TTC549 (cell line): ENCODE measurements at regions not wholly inside any gene's neighbourhood (a gene's known extent, or its start where the extent isn't known, plus 50 kb on each side); places are given as distances from the start of the nearest gene placed in this dataset.

Experiments
- FAIRE-seq: peaks from 2 replicates; lab custom pipeline; 2012; peaks lifted over from hg19 to GRCh38; lab: Jason Lieb, UNC

DNA sequence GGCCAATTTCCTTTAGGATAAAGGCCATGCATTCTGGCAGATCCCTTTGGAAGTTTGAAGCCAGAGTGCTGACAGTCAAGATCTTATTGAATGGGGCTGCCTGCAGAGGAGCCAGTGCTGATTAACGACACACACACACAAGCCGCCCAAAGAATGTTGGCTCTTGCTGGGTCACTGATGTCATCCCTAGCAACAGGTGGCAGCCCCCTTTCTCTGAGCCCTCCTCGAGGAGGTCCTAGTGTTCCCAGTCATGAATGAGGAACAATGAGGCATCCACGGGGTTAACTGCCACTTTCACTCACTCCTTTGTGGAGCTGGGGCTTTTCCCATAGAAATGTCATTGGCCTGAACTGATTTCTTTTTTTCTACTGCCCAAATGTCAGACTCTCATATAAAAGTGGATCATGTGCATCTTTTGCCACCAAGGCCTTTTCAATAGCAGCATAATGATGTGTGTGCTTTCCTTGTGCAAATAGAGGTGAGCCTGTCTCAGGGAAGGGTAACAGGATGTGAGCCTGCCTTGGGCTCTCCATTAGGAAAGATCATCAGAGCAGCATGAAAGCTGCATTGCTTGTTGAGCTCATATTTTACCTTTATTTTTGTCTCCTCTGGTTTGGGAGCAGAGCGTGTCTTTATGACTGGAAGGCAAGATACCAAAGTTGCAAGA lies 301.8 kb upstream of the MTNR1B start:
- no peak for FAIRE-seq

DNA sequence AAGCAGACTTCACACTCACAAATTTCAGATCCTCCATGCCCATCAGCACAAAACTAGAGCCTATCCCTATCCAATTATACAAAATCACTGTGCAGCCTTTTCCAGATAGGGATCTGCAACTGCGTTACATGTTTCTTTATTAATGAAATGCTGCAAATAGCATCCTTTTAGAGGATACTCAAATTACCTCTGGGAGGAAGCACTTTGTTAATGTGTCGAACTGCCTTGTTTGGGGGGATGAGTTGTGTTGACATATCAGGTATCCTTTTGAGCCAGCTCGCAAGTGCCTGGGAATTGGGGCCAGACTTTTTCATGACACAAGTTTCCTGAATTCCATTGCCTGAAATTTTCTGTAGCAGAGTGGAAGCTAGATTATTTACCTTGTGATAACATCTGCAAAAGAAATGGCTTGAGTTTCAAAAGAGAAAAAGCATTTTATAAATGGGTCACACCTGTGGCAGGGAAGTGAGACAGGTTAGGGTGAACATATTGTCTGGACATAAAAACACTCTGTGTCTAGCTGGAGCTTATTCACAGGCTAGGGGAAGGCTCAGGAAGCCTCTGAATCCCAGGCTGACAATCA lies 299.1 kb upstream of the MTNR1B start:
- no peak for FAIRE-seq

DNA sequence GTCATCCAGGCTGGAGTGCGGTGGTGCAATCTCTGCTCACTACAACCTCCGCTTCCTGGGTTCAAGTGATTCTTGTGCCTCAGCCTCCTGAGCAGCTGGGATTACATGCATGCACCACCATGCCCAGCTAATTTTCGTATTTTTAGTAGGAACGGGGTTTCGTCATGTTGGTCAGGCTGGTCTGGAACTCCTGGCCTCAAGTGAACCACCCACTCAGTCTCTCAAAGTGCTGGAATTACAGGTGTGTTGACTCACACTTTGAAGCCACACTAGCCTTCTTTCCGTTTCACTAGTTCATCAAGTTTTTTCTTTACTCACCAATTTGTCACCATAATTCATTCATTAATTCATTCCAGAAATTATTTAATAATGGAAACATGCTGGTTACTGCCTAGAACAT lies 298.4 kb upstream of the MTNR1B start:
- no peak for FAIRE-seq

DNA sequence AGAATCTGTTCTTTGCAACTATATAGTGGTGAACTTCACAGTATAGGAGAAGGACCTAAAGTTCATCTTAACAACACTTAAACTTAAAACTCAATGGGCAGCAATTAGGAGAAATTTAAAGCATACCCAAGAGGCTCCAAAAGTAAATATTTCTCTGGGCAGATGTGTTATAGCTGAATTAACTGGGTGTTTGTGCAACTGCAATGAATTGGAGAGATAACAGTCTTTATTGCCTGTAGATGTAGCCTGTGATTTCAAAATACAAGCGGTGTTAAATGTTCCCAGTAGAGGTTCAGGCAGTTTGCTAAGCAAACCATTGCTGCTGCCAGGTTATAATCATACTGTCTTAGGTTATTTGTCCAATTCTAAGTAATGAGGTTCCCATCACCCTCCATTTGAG lies 294.1 kb upstream of the MTNR1B start:
- no peak for FAIRE-seq

DNA sequence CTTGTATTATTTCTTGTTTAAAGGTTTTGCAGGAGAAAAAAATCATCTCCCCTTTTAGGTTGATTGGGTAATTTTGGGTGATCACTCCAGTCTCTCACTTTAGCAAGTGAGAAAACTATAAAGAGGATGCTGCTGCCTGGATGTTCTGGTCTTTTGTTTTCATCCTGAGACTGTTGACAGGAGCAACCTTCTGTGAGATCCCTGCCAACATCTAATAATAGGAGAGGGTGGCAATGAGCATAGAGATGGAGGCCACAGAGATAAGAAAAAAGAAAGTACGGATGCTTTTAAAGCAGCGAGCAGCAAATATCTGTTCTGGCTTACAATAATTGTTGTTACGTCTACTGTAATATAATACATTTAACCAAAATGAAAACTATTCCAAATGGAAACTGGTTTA lies 293.6 kb upstream of the MTNR1B start:
- FAIRE-seq: no peak

DNA sequence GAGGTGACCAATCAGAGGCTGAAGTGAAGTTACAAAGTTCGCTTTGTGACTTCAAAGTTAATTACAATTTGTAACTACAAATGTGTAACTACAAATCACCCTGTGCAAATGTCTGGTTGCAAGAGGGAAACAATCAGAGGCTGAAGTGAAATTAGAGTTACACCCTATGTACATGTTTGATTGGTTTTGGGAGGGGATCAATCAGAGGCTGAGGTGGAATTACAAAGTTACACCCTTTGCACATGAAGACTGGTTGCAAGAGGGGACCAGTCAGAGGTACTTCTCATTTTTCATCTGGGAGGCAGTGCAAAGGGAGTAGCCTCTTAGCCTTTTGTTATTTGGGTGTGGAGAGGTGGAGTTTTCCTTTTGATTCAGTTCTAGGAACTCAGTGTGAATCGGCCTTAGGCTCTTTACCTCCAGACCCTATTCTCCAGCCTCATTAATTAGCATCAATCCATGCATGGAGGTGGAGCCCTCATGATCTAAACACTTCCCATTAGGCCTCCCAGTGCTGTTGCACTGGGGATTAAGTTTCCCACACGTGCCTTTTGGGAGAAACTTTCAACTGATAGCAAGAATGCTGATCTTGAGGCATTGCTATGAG lies 291.3 kb upstream of the MTNR1B start:
- no peak for FAIRE-seq

DNA sequence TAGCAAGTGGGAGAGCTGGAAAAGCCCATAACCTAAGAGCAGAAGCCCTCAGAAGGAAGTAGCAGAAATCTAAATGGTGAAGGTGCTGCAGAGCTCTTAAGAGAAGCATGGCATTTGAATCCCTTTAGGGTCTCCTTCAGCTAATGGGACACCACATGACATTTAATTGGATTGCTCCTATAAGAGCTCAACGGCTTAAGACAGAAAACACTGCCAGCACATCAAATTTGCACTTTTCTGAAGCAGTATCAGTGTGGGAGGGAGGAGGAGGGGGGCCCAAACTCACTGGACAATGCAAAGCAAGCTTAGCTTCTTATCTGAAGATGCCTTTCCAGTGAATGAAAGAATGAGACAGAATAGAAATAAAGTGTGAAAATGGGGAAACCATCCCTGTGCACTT lies 287.9 kb upstream of the MTNR1B start:
- no peak for FAIRE-seq

DNA sequence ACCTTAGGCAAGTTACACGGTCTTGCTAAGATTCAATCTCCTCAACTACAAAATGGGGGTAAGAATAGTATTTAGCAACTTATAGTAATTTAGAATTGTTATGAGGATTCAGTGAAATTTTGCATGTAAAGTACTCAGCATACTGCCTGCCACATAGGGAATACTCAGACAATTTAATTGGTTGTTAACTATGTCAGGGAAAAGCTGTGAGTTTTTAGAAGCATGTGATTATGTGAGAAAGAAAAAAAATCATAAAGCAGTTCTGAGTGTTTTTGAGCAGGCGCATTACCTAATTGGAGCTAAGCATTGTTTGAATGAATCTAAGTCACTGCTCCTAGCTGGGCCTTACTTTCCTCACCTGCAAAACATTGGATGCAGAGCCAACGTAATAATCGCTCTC lies 287.3 kb upstream of the MTNR1B start:
- no peak for FAIRE-seq

DNA sequence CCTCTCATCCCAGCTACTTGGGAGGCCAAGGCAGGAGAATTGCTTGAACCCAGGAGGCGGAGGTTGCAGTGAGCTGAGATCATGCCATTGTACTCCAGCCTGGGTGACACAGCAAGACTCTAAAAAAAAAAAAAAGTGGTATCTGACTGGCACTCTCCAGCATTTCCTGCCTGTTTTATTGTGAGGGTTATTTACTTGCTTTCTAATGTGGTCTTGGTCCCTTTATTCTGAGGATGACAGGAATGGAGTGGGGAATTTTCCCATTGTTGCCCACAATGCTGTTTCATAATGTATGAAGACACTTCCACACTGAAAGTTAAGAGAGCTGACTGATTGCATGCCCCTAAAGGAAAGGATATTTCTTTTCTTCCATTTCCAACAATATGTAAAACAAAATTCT lies 286.5 kb upstream of the MTNR1B start:
- FAIRE-seq: no peak

DNA sequence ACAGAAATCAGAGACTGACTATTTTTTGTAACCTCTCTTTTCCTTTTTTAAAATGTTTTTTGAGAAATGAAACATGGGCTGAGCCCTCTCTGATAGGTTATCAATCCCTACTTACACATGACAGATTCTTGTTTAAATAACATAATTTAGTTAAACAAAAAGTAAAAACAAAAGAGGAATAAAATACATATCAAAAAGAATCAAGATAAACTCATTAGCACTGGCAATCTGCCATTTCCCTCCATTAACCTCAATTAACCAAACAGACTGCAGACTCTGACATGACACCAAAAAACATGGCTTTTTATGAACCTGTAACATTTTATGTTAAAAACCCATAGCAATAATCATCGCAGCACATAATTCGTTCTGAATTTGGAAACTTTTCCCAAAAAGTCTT lies 284.4 kb upstream of the MTNR1B start:
- FAIRE-seq: no peak

DNA sequence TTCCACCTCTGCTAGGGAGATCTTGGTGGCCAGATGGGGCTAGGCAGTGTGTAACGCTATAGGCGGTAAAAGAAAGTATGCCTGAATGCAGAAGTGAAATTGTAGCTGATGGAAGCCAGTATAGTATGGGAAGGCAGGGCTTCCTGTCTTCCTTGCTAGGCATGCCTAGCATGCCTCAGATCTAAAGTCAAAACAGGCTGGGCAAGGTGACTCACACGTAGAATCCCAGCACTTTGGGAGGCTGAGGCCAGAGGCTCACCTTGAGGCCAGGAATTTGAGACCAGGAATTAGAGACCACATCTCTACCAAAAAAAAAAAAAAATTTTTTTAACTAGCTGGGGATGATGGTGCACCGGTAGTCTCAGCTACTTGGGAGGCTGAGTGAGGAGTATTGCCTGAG lies 281.7 kb upstream of the MTNR1B start:
- FAIRE-seq: no peak

DNA sequence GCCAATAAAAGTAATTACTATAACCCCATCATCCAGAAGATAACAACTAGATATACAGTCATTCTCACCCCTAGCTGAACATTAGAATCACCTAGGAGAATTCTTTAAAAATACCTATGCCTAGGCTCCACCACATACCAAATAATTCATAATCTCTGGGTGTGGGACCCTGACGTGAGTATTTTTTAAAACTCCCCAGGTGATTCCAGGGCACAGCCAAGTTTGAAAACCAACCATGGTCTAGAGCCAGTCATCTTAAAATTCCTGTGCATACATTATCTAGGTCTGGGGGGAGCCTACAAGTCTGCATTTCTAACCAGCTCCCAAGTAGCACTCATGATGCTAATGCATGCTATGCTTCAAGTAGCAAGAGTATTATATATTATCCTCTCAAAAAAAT lies 281.0 kb upstream of the MTNR1B start:
- no peak for FAIRE-seq

DNA sequence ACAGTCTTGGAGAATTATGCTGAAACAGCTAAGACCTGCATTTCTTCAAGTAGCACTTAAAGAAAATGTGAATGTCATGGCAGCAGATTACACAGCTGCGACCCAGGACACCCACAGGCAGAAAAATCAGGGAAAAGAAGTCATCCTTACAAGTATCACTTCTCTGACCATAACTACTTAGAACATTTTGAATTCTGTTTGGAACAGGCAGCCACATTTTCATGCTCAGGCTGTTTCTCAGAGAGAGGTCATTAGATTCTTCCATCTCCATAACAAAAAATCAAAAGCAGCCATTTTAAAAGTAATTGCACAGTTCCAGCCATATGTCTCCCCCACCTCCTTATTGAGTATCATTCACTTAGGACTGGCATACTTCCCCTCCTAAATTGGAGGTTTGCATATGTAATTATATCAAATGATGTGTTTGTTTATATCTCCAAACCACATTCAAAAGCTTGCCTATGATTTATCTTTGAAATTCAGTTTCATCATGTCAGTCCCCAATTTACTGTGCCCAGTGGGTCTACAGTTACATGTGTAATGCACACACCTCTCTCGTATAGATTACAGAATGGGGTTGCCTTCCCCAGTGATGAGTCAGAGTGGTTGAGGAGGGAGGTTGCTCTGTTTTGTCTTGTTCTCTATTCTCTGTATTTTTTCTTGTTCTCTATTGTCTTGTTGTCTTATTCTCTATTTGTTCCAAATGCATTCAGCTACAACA lies 276.5 kb upstream of the MTNR1B start:
- FAIRE-seq: no peak

DNA sequence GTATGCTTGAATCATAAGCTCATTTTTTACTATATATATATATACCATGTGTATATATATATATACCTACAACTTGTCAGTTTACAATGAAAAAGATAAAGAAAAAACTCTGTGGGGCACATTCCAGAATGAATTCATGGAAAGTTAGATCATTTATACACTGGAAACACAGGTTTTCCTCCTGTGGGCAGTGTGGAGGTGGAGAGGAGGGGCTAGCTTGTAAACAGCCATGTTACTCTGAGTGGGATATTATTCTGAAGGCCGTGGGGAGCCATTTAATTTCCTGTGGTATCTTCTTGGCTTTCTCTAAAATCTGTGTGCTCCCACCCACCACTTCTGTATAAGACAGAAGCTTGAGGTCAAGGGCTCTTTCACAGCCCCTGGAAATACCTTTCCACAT lies 273.4 kb upstream of the MTNR1B start:
- FAIRE-seq: no peak

DNA sequence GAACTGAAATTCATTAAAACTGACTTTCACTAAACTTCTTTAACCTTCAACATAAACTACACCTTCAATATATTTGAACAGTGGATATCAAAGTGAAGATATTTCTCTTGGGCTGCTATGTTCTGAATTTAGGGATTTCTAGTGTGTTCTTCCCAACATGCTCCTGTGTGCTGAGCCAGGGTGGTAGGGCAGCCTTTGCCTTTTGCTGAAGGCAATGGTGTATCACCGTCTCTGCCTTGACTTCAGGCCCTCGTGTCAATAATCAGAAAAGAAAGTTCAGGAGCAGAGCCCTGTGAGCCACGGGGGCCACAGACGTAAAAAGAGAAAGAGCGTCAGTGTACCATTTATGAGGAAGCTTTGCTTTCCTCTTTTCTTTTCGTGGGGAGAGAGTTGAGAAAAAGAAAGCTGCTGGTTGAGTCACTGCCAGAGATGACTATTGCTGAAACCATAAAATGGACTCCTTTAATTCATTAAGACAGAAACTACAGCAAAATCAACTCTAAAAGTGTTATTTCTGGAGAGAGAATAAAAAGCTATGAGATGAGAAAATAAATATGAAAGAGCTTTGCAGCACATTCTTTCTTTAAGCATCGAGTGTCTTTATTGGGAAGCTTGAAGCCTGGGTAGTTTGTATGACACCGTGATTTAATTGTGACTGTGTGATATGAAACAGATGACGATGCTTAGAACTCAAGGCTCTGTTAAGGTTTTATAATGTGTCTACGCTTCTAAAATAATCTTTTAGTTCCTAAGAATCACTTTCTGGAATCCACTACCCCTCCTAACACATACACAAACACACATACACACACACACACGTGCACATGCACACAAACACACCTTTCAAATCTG lies 271.8 kb upstream of the MTNR1B start:
- no peak for FAIRE-seq

DNA sequence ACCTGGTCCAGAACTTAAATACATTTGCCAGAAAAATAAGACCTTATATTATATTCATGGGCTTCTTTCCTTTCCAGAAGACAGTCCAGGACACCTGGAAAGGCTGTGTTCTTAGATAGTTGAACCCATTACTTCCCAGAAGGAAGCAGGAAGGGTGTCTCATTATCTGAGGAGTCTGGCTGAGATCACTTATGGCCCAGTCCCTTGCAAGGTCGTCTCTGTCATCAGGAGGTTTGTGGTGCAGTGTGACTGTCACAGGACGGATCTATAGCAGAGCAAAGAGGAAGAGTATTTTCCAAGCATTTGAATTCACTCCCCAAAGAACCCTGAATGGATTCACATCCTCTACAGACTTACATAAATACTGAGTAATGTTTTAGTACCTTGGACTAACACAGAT lies 270.7 kb upstream of the MTNR1B start:
- FAIRE-seq: no peak

DNA sequence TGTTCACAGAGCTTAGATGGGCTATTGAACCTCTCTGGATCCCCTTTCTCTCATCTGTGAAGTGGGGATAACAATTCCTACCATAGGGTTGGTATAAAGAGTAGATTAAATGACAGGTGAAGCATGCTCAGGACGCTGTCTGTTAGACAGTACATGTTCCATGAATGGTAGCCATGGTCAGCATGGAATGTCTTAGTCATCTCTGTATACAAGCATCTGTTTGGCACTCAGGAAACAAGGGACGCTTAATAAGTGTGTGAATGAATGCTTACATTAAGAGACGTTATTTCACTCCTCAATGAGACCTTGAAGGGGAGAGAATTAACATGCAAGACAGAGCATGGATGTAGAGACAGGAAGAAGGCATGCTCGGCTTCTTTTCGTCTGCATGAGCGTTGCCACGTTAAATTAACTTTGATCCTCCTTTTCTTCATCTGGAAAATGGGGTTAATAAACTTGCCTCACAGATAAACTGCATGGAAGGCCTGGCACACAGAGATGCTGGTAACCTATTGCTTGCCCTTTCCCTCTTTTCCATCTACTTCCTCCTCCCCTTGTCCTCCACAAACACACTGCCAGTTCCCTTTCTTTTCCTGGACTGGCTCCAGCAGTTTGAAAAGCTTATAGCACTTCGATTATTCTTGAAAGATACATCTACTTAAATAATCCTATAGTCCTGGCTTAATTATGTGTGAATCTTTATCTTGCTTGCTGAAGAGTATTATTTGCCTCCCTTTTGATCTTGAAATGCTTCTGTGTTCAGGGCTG lies 267.2 kb upstream of the MTNR1B start:
- no peak for FAIRE-seq

DNA sequence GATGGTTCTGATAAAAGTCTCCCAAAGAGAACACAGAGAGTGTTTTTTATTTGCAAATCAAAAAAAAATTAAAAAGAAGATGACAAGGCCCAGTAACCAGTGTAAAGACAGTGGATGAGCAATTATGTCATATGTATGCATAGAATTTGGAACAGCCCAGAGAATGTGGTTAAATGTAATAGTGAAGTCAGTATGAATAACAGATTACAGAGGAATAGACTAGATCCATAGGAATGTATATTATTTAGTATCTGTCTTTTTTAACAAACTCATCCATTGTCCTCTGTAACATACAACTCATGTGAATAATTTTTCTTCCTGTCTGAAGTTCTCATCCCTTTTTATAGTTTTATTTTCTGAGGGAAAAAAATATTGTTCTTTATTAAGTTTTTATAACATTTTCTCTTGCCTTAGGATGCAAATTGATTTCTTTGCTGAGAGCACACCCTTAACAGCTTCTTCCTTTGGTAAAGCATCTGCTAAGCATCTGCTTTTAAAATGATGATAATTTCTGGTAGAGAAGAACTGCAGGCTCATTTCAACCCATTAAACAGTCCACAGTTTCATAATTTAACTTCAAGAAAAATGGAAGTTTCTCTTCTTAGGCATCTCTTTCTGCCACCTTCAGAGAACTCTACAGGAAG lies 266.5 kb upstream of the MTNR1B start:
- no peak for FAIRE-seq

DNA sequence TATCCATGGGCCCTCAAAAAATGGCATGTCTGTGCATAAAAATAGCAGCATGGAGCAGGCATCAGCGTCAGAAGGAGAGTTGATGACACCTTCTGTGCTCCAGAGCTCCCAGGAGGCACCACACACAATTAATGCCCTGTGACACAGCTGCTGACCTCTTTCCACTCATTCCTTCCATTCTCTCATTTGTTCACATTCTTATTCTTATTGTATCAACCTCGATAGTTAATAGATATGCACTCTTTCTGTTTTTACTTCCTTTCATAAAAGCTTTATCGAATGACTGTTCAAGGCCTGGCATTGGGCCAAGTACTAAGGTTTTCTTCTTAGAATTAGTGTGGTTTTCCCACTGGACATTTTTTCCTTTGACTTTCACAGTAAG lies 266.0 kb upstream of the MTNR1B start:
- no peak for FAIRE-seq

DNA sequence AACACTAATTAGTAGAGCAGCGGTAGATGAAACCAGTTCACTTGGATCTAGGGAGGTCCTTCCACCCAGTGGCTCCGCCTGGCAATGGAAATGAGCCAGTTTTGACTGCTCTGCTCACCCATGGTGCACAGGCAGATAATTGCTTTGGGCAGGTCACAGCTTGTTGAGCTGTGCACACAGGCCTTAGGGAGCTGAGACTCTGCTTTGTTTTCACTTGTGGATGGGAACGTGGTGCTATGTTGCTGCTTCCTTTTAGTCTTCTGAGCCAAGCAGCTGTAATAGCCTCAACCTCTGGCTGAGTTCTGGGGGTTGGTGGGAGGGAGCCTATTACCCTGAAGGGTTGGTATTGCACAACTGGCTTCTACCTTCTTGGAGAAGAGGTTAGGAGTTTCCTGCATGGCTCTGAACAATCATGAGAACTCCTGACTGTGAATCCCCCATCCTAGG lies 262.3 kb upstream of the MTNR1B start:
- no peak for FAIRE-seq

DNA sequence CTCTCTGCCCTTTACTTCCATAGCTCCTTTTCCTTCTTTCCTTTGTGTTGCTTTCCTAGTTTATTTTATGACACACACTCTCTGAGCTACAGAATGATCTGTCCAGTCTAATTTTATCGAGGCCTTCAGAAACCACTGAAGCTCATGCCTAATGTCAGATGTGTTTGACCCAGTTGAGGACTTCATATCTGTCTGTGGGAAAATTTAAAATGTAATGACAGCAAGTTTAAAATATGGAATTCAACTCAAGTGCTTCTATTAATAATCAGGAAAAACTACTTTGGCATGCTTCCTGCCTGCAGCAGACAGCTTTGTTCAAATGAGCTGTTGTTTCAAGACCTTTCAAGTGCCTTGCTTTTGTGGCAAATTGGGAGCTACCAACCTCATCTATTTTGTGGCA lies 261.8 kb upstream of the MTNR1B start:
- FAIRE-seq: no peak
